ENCODE measurements at regions not wholly inside any gene's neighbourhood (a gene's known extent, or its start where the extent isn't known, plus 50 kb on each side); places are given as distances from the start of the nearest gene placed in this dataset.

GRCh38 chr17:55632893-55633292 is 89.8 kb downstream of the TMEM100 start:
- no peak for DNase-seq

DNA sequence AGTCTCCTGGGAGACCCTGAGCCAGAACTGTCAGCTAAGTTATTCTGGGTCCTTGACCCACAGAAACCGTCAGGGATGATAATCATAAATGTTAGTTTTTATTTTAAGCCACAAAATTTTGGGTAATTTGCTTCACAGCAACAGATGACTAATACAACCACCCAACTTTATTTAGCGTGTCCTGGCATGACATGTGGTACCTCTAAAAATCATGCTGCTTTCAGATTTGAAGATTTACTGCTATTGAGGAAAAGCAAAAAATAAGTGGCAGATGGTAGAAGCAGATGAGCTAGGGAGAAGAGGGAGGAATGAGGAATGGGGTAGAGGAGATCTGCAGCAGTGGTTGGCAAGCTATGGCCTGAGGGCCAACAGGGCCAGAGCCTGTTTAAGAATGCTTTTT is 90.4 kb downstream of the TMEM100 start:
- DNase-seq, result no peak

- DNase-seq, result no peak
Measured at GRCh38 chr17:55629995-55630394, 92.7 kb downstream of the TMEM100 start.

DNA sequence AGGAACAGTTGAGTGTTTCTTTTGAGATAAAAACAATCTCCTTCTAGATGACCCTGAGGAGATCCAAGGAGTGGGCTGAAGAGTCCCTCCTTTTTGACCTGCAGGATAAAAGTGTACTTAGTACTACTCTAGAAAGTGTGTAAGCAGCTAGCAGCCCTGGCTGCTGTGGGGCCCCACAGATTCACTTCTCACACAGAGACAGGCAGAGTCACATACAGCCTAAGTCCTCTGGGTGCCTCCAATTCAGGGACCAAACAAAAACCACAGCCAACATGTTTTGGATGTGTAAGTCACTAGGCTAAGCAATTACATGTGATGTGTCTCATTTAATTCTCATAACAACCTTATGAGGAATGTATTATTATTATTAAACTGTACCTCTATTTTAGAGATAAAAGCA is 97.1 kb downstream of the TMEM100 start:
- DNase-seq, result no peak

GRCh38 chr17:55624772-55625433 is 97.8 kb downstream of the TMEM100 start:
- DNase-seq, result no peak

- no peak for DNase-seq
Measured at GRCh38 chr17:55622547-55622946, 100.1 kb downstream of the TMEM100 start.

- DNase-seq, result no peak
Measured at GRCh38 chr17:55620945-55621344, 101.7 kb downstream of the TMEM100 start.

DNA sequence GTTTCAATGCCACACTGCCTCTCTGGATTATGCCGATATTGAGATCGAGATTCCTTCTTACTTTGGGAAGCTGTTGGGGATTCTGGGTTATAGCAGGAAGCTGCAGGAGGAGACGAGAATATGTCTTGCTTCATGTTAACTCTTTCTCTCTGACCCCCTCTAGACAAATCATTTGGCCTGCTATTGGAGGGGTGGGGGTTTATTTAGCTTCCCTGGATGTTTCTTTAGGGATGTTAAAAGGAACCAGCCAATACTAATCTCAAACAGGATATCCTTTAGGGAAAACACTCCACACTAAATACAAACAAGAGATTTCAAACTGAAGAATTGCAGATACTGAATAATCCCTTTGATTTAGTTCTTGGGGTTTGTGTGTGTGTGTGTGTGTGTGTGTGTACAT is 102.6 kb downstream of the TMEM100 start:
- DNase-seq, result no peak

DNA sequence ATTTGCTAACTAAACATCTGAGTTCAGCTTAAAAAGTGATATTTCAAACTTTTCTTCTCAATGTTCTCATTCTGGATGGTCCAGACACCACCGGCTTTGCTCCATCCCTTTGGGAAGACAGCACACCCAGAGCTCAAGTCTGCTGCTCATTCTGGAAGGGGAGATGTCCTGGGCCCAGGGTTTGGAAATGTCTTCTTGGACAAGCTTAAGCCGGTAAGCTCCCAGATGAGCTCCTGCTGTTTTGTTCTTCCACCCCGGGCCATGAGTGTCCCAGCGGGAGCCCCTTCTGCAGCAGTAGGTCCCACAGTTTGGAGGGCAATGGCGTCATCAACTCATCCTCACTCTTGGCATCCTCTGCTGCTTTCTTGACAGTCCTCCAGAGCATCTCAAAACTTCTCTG is 105.2 kb downstream of the TMEM100 start:
- DNase-seq, result no peak

DNA sequence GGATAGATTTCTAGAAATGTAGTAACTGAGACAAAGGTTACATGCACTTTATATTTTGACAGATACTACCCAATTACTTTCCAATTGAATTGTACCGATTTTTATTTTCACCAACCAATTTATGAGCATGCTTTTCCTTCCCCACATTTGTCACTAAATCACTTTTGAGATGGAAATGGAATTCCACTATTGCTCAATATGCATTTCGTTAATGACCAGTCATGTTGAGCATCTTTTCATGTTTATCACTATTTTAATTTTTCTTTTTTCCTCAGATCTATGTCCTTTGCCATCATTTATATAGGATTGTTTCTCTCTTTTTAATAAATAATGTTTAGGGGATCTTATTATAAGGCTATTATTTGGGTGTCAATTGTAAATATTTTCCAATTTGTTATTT is 102.8 kb upstream of the SMIM36 start:
- no peak for DNase-seq

DNA sequence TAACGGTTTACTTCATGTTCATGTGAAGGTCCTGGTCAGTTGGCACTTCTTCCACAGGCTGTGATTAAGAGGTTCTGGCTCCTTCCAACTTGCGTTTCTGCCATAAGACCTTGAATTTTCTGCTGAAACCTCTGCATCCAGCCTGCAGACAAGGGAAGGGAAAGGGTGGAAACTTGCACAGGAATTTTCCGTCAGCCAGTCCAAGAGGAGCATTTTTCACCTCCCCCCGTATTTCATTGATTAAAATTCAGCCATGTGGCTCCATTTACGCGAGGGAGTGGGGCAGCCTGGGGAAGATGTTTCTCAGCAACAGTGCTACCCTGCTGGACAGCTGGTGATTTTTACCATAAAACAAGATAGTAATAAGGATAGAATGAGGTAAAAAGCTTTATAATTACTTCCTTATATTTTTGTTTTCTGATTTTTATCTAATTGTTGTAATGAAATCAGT is 101.5 kb upstream of the SMIM36 start:
- no peak for DNase-seq

- no peak for DNase-seq
Measured at GRCh38 chr17:55607731-55608341, 96.6 kb upstream of the SMIM36 start.

DNA sequence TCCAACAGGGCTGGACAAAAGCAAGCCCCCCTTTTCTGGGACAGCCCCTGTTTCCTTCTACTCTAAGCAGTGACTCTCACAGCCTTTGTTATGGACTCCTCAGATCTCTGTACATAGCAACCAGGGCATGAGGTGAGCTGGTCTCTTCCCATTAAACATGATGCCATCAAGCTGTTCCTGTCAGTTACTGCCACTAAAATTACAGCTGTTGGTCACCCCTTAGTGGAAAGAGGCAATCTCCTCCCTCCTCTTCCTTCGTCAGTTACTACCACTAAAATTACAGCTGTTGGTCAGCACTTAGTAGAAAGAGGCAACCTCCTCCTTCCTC is 95.2 kb upstream of the SMIM36 start:
- no peak for DNase-seq

DNA sequence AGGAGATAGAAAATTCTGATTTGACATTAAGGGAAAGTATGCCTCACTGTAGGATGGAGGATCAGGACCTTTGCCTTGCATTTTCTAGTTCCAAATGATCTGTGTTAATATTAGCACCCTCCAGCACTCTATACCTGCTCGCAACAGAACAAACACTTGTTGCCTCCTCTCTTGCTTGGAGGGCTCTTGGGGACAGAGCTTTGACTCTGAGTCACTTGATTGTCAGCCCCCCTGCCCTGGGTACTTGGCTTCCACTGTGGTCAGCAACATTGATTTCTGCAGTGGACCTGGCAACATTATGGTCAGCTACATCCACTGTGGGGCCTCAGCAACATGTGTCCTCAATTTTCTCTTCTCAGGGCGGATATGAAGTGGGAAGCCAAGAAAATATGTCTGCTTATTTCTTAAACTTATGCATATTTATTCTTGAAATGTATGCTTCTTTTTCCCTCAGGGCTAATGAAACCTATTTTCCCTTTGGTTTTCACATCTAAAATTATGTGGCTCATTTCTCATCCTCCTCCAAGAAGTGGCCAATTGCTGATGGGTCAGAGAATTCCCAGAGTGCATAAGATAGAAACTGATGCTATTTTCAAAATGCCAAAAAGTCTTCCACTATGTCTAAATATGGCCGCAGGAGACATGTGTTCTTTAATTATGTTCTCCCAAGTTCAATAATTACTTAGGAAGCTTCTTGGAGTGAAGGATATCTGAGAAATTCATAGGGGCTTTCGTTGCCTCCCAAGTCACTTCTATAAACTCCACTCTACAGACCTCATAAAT is 94.6 kb upstream of the SMIM36 start:
- DNase-seq, result no peak

DNA sequence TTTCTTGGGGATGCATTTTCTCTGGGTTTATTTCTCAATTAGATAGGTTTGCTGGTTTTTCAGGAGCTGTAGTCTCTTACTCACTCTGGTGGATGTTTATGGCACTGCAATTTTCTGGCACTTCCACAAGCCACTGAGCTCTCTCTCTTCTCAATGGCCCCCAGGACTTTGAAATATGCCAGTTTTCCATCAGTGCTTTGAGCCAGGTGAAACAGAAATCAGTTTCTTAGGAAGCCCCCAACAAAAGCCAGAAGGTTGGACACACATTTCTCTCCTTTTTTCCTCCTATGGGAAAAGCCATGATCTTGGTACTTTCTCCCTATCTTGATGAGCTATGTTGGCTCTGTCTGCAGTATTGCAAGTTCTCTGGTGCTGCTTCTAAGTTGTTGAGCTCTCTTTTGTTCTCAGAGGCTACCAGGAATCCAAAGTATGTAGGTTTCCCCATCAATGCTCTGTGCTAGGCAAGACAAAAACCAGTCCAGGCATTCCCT is 90.7 kb upstream of the SMIM36 start:
- no peak for DNase-seq

DNA sequence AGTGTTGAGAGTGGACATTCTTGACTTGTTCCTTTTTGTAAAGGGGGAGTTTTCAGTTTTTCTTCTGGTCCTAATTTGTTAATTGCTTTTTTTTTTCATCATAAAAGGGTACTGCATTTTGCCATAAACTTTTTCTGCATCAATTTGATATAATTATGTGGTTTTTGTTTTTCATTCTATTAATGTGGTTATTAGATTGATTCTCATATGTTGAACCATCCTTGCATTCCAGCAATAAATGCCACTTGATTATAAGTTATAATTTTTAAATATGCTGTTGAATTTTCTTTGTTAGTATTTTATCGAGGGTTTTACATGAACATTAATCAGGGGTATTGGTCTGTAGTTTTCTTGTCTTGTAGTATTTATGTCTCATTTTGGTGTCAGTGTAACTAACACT is 87.2 kb upstream of the SMIM36 start:
- DNase-seq, result no peak

GRCh38 chr17:55588446-55589242 is 77.4 kb upstream of the SMIM36 start:
- no peak for DNase-seq

- DNase-seq, result no peak
Measured at GRCh38 chr17:55587608-55588139, 76.4 kb upstream of the SMIM36 start.

DNA sequence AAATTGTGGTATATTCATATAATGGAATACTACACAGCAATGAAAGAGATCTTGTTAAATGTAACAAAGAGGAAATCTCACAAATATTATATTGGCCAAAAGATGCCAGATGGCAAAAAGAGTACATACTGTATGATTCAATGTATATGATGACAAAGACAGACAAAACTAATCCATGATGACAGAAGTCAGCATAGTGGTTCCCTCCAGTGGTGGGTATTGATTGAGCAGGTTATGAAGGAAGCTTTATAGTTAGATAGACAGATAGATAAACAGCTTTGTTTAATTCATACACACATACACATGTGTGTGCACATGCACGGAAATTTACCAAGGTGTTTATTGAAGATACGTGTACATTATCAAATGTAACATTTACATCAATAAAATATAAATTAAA is 74.4 kb upstream of the SMIM36 start:
- DNase-seq, result no peak

GRCh38 chr17:55584861-55585260 is 73.6 kb upstream of the SMIM36 start:
- DNase-seq, result no peak

- no peak for DNase-seq
Measured at GRCh38 chr17:55584055-55584685, 72.9 kb upstream of the SMIM36 start.

GRCh38 chr17:55582897-55583296 is 71.6 kb upstream of the SMIM36 start:
- DNase-seq, result no peak

All from NCI-H1930 (cell line).